Hepatocyte (in vitro differentiated cells): ENCODE measurements at regions not wholly inside any gene's neighbourhood (a gene's known extent, or its start where the extent isn't known, plus 50 kb on each side); places are given as distances from the start of the nearest gene placed in this dataset.

Experiments
- EZH2 ChIP-seq: fragments of 200-600 bp; sonication (generic); IDR thresholded peaks from 2 replicates; pipeline ENCODE4 v1.6.1; 2016; ENCODE audit warnings: antibody characterized with exemption, mild to moderate bottlenecking, borderline replicate concordance
- TF ChIP-seq, protein P1 (sequence below): fragments of 200-600 bp; sonication (generic); IDR thresholded peaks from 2 replicates; pipeline ENCODE4 v1.5.1; 2016; ENCODE audit warnings: antibody characterized with exemption, mild to moderate bottlenecking; ENCODE audit not compliant: poor library complexity

DNA sequence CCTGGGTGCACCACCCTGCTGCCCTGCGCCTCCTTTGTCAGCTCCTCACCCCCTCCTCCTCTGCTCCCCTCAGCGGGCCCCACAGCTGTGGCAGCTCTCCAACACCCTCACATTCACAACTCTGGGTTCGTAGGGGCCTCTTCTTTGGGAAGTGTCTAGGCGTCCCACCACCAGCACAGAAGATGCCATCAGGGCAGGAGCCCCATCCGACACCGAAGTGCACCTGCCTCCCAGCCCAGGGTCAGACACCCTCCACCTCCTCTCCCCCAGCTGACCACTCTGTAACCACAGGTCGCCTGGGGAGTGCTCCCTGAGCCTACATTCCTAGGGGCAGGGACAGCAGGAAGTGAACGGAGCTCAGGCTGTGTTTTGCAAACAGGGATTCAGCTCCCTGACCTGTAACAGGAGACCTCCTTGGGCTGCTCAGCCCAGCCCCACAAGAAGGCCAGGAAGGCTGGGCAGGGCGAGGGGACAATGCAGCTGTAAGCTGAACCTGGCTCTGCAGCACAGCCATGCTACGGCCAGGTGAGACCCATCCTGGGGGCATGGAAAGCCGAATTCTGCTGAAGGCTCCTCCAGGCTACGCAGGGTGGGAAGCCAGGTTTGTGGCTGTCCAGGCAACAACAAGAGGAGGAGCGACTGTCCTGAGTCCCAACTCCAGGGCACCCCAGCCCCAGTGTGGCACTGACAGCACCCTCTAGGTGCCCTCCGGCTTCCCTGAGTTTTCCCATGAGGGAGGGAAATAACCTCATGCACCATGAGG, 269.0 kb downstream of the GOLGA6L6 start:
- TF ChIP-seq, protein P1, sequence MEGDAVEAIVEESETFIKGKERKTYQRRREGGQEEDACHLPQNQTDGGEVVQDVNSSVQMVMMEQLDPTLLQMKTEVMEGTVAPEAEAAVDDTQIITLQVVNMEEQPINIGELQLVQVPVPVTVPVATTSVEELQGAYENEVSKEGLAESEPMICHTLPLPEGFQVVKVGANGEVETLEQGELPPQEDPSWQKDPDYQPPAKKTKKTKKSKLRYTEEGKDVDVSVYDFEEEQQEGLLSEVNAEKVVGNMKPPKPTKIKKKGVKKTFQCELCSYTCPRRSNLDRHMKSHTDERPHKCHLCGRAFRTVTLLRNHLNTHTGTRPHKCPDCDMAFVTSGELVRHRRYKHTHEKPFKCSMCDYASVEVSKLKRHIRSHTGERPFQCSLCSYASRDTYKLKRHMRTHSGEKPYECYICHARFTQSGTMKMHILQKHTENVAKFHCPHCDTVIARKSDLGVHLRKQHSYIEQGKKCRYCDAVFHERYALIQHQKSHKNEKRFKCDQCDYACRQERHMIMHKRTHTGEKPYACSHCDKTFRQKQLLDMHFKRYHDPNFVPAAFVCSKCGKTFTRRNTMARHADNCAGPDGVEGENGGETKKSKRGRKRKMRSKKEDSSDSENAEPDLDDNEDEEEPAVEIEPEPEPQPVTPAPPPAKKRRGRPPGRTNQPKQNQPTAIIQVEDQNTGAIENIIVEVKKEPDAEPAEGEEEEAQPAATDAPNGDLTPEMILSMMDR = no peak
- no peak for TF ChIP-seq EZH2
